K562 (cell line): ENCODE measurements at regions not wholly inside any gene's neighbourhood (a gene's known extent, or its start where the extent isn't known, plus 50 kb on each side); places are given as distances from the start of the nearest gene placed in this dataset.

Source experiments
- ATAC-seq: fragments of 200-7000 bp; cut with Tn5 transposase; 3 replicates; pipeline ENCODE4 v1.9.1; 2020; ENCODE audit warnings: moderate library complexity
- BruUV-seq: library from RNA; stranded (reverse); fragments of 400-500 nt; replicated peaks from 2 replicates; lab custom pipeline; 2021; lab: Mats Ljungman, UMichigan
- CTCF ChIA-PET: fragments of 300-600 bp; formaldehyde crosslinking; extraction: SDS; loops from one replicate; lab custom pipeline; 2021; ENCODE audit warnings: low intra/inter-chr PET ratio; lab: Yijun Ruan, JAX
- POLR2A ChIA-PET: fragments of 300-600, 350-650 bp; sonication (Branson Sonifier 250); formaldehyde crosslinking; extraction: SDS; loops from one replicate; lab custom pipeline; 2021; ENCODE audit warnings: antibody characterized with exemption, inconsistent platforms; lab: Yijun Ruan, JAX
- DNase-seq, 4 experiments: peaks; one replicate each; pipeline versions ENCODE4 v3.0.0 to v3.0.0-alpha.2; 2011 to 2018; ENCODE audit warnings: low spot score in 3 of 4, mixed read lengths in 3 of 4; ENCODE audit errors: extremely low read depth in 1 of 4
- FAIRE-seq: peaks from 2 replicates; lab custom pipeline; 2011; peaks lifted over from hg19 to GRCh38; lab: Jason Lieb, UNC
- H2AFZ ChIP-seq: 2 replicates; pipeline ENCODE4 v1.6.0; 2011; ENCODE audit warnings: low read depth, low read length, control low read depth, inconsistent platforms
- H3K27ac ChIP-seq: fragments of 200-600 bp; 3 replicates; pipeline ENCODE4 v1.8.0; 2011; ENCODE audit warnings: low read depth, mild to moderate bottlenecking, control low read depth, inconsistent platforms, low read length, moderate library complexity, mixed read lengths; ENCODE audit errors: extremely low read depth
- H3K27me3 ChIP-seq, 2 experiments: fragments of 300-600 bp in 1 of 2; 2 replicates in 1 of 2; 3 replicates in 1 of 2; pipeline versions ENCODE4 v1.6.0 to v1.8.0; 2011; ENCODE audit warnings: inconsistent platforms in 2 of 2, low read length in 2 of 2, mild to moderate bottlenecking in 1 of 2, mixed read lengths in 1 of 2, moderate library complexity in 1 of 2; ENCODE audit not compliant: control insufficient read depth in 2 of 2, insufficient read depth in 2 of 2
- H3K36me3 ChIP-seq: fragments of 300-600 bp; 3 replicates; pipeline ENCODE4 v1.8.0; 2011; ENCODE audit warnings: mild to moderate bottlenecking, low read length, inconsistent platforms; ENCODE audit not compliant: control insufficient read depth, insufficient read depth
- H3K4me1 ChIP-seq, 2 experiments: fragments of 200-600 bp in 1 of 2; replicated peaks in 1 of 2; 2 replicates in 1 of 2; 3 replicates in 1 of 2; pipeline versions ENCODE4 v1.5.1 to v1.8.0; 2011; ENCODE audit warnings: inconsistent platforms in 2 of 2, low read length in 2 of 2, mild to moderate bottlenecking in 1 of 2, mixed read lengths in 1 of 2, moderate library complexity in 1 of 2; ENCODE audit not compliant: control insufficient read depth in 2 of 2, insufficient read depth in 2 of 2
- H3K4me2 ChIP-seq: 2 replicates; pipeline ENCODE4 v1.6.1; 2011; ENCODE audit warnings: low read length, control low read depth, inconsistent platforms, mixed read lengths; ENCODE audit not compliant: insufficient read depth
- H3K4me3 ChIP-seq: fragments of 200-600 bp; sonication (generic), shearing (Covaris generic); 2 replicates; pipeline ENCODE4 v1.5.1; 2016; ENCODE audit warnings: control low read depth, inconsistent platforms
- H3K79me2 ChIP-seq: fragments of 200-600 bp; 3 replicates; pipeline ENCODE4 v1.8.0; 2011; ENCODE audit warnings: low read length, inconsistent platforms; ENCODE audit not compliant: control insufficient read depth, insufficient read depth
- H3K9ac ChIP-seq, 2 experiments: 2 replicates each; pipeline versions ENCODE4 v1.6.0 to v1.6.1; 2011; ENCODE audit warnings: low read depth in 2 of 2, low read length in 2 of 2, control low read depth in 1 of 2, inconsistent platforms in 1 of 2, mild to moderate bottlenecking in 1 of 2, mixed read lengths in 1 of 2; ENCODE audit not compliant: insufficient read depth in 1 of 2
- H3K9me1 ChIP-seq: one replicate; pipeline ENCODE4 v1.6.0; 2011; ENCODE audit warnings: inconsistent platforms, mild to moderate bottlenecking, low read length, moderate library complexity; ENCODE audit not compliant: control insufficient read depth, insufficient read depth
- H3K9me3 ChIP-seq: replicated peaks from 2 replicates; pipeline ENCODE4 v1.5.1; 2011; ENCODE audit warnings: low read depth, low read length, inconsistent platforms; ENCODE audit not compliant: control insufficient read depth, insufficient read depth
- H4K20me1 ChIP-seq: replicated peaks from 2 replicates; pipeline ENCODE4 v1.6.1; 2011; ENCODE audit warnings: low read length, inconsistent platforms, mixed read lengths; ENCODE audit not compliant: control insufficient read depth, insufficient read depth
- ARHGAP35 ChIP-seq: fragments of 450-650 bp; IDR thresholded peaks from 2 replicates; pipeline ENCODE4 v1.6.1; 2018; ENCODE audit not compliant: partially characterized antibody
- BCOR ChIP-seq: fragments of 450-650 bp; IDR thresholded peaks from 2 replicates; pipeline ENCODE4 v1.6.1; 2016
- CTBP1 ChIP-seq: fragments of 450-650 bp; IDR thresholded peaks from 2 replicates; pipeline ENCODE4 v1.6.1; 2016; ENCODE audit warnings: borderline replicate concordance
- GATAD2A ChIP-seq: fragments of 450-650 bp; IDR thresholded peaks from 2 replicates; pipeline ENCODE4 v1.6.1; 2017
- MAFF ChIP-seq: IDR thresholded peaks from 2 replicates; pipeline ENCODE4 v1.6.1; 2012; ENCODE audit warnings: low read length, improper control_type of control experiment
- RAD21 ChIP-seq, 2 experiments: fragments of 250-450 bp in 1 of 2; fragments of 450-650 bp in 1 of 2; sonication (Bioruptor Pico) in 1 of 2; formaldehyde crosslinking in 1 of 2; IDR thresholded peaks in 1 of 2; conservative IDR thresholded peaks in 1 of 2; 2 replicates each; pipeline versions ENCODE4 v1.4.0 to v1.8.0; 2020 to 2022; ENCODE audit warnings: mild to moderate bottlenecking in 2 of 2, moderate library complexity in 1 of 2
- SP2 ChIP-seq: IDR thresholded peaks from 2 replicates; pipeline ENCODE4 v1.6.1; 2011; ENCODE audit warnings: mild to moderate bottlenecking, low read depth, low read length, moderate library complexity; ENCODE audit not compliant: poor library complexity, severe bottlenecking; ENCODE audit errors: extremely low read depth
- ZEB2 ChIP-seq: fragments of 450-650 bp; IDR thresholded peaks from 2 replicates; pipeline ENCODE4 v1.6.1; 2016
- WGBS: fragments of 100-300 bp; shearing (Covaris generic); methylation state at CpG from one replicate; pipeline ENCODE4 v1.1.6; 2016; ENCODE audit warnings: low coverage, mixed read lengths; ENCODE audit not compliant: insufficient coverage; ENCODE audit errors: missing lambda C conversion rate; 5-methylcytosine and 5-hydroxymethylcytosine counted together
- in situ Hi-C: fragments of 300-500 bp; cut with MboI; formaldehyde crosslinking; loops from 4 replicates; pipeline ENCODE4 v1.15.0; 2018; ENCODE audit warnings: inconsistent platforms, mixed read lengths
- intact Hi-C: fragments of 100-400 bp; cut with micrococcal nuclease; formaldehyde crosslinking; loops from 2 replicates; pipeline ENCODE4 v1.14.2; 2022
- TF ChIP-seq, protein P1 (sequence below): fragments of 250-450 bp; sonication (Bioruptor Pico); IDR thresholded peaks from 2 replicates; pipeline ENCODE4 v1.8.0; 2021; ENCODE audit warnings: mild to moderate bottlenecking, moderate library complexity
- TF ChIP-seq, protein P2 (sequence below): fragments of 450-650 bp; formaldehyde crosslinking; IDR thresholded peaks from 2 replicates; pipeline ENCODE4 v1.4.0; 2022; ENCODE audit warnings: missing genetic modification characterization
- TF ChIP-seq, protein P3 (sequence below), 2 experiments: fragments of 200-800 bp in 1 of 2; sonication (Bioruptor generic) in 1 of 2; sonication (generic) in 1 of 2; formaldehyde crosslinking in 1 of 2; IDR thresholded peaks in 1 of 2; conservative IDR thresholded peaks in 1 of 2; 2 replicates each; pipeline versions ENCODE4 v1.5.0 to v1.6.1; 2016 to 2020; ENCODE audit warnings: missing compliant biosample characterization in 1 of 2, missing genetic modification characterization in 1 of 2, missing genetic modification reagents in 1 of 2
- TF ChIP-seq, protein P4 (sequence below): fragments of 450-650 bp; IDR thresholded peaks from 2 replicates; pipeline ENCODE4 v1.6.1; 2017; ENCODE audit warnings: antibody characterized with exemption
- TF ChIP-seq, protein P5 (sequence below): fragments of 200-800 bp; sonication (Bioruptor generic); IDR thresholded peaks from 2 replicates; pipeline ENCODE4 v1.6.1; 2017; ENCODE audit warnings: missing genetic modification characterization, missing compliant biosample characterization

DNA sequence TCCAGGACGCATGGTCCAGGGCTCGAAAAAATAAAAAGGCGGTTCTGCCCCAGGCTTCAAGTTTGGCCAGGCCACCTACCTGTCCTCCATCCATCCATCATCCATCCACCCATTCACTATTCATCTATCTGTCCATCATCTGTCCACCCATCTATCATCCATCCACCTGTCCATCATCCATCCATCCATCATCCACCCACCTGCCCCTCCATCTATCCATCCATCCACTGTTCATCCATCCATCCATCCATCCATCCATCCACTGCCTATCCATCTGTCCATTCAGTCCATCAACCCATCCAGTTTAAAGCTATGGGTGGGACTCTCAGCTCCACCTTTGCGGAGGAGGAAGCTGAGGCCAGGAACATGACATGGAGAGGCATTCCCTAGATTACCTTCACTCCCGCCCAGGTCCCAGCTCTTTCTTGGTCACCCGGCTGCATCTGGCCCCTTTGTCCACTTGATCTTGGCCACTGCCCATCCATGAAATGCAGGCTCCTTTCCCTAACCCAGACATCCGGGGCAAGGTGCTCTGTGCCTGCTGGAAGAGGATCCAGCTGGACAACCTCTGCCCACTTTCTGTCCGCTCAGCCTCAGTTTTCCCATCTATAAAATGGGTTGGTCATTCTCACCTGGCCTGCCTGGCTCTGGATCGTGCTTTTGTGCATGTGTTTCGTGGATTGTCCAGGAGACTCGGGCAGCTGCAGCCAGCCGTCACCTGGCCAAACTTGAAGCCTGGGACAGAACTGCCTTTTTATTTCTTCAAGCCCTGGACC lies 236.0 kb upstream of the CIBAR2 start:
- H3K9me3 ChIP-seq, result no peaks in the 10 kb centered on the region; the same call in 1 of the 2 replicates
- intact Hi-C loops, result loop anchor here (5.0 kb wide), 1 partner anchor 46 kb away; no protein-coding TSS in a partner anchor
- no peaks in the 10 kb centered on the region for H3K79me2 ChIP-seq
- H3K9me1 ChIP-seq, result no peaks in the 10 kb centered on the region
- no peak overlapping the region for H2AFZ ChIP-seq
- no peak overlapping the region for H3K9ac ChIP-seq
- peaks cover 9% of the 10 kb centered on the region; the same call in 1 of the 2 replicates for H4K20me1 ChIP-seq
- BruUV-seq, result no TSS peak
- no peak overlapping the region for H3K27ac ChIP-seq
- H3K36me3 ChIP-seq, result no peaks in the 10 kb centered on the region
- H3K4me3 ChIP-seq, result no peak overlapping the region
- POLR2A ChIA-PET, result interaction anchor here (0.5 to 1.9 kb wide), 11 partner anchors 9 to 1373 kb away, joined by 3 to 8 read pairs (median 3); no protein-coding TSS in a partner anchor
- H3K27me3 ChIP-seq, result no peaks in the 10 kb centered on the region; a peak in 1 of 5 replicates
- no peak overlapping the region for H3K4me2 ChIP-seq
- in situ Hi-C loops, result no loop called here
- CTCF ChIA-PET, result interaction anchor here (0.5 to 2.2 kb wide), 9 partner anchors 33 to 370 kb away, joined by 3 to 16 read pairs (median 3); no protein-coding TSS in a partner anchor
- 82% methylated on average over 12 of the region's 12 CpGs for WGBS
- FAIRE-seq (no peak), DNase-seq (no peak), ATAC-seq (no peak)
- peaks cover 8 to 38% of the 10 kb centered on the region in 2 experiments for H3K4me1 ChIP-seq
- TF ChIP-seq GATAD2A (no peak), CTBP1 (peak; percentile 79), RAD21 (CRISPR knock-in tag; conservative IDR thresholded peaks at IDR 0.05 in 1 of 2, IDR thresholded peaks at IDR 0.05 in 1 of 2) (no peak), ZEB2 (peak; percentile 81), BCOR (peak; percentile 98), ARHGAP35 (peak; percentile 93), SP2 (no peak), MAFF (no peak)
- TF ChIP-seq, protein P1, sequence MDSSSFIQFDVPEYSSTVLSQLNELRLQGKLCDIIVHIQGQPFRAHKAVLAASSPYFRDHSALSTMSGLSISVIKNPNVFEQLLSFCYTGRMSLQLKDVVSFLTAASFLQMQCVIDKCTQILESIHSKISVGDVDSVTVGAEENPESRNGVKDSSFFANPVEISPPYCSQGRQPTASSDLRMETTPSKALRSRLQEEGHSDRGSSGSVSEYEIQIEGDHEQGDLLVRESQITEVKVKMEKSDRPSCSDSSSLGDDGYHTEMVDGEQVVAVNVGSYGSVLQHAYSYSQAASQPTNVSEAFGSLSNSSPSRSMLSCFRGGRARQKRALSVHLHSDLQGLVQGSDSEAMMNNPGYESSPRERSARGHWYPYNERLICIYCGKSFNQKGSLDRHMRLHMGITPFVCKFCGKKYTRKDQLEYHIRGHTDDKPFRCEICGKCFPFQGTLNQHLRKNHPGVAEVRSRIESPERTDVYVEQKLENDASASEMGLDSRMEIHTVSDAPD (CRISPR knock-in tag), result no peak
- TF ChIP-seq, protein P2, sequence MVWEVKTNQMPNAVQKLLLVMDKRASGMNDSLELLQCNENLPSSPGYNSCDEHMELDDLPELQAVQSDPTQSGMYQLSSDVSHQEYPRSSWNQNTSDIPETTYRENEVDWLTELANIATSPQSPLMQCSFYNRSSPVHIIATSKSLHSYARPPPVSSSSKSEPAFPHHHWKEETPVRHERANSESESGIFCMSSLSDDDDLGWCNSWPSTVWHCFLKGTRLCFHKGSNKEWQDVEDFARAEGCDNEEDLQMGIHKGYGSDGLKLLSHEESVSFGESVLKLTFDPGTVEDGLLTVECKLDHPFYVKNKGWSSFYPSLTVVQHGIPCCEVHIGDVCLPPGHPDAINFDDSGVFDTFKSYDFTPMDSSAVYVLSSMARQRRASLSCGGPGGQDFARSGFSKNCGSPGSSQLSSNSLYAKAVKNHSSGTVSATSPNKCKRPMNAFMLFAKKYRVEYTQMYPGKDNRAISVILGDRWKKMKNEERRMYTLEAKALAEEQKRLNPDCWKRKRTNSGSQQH, result peak; percentile 75; the same call in 1 of the 2 replicates
- TF ChIP-seq, protein P3, sequence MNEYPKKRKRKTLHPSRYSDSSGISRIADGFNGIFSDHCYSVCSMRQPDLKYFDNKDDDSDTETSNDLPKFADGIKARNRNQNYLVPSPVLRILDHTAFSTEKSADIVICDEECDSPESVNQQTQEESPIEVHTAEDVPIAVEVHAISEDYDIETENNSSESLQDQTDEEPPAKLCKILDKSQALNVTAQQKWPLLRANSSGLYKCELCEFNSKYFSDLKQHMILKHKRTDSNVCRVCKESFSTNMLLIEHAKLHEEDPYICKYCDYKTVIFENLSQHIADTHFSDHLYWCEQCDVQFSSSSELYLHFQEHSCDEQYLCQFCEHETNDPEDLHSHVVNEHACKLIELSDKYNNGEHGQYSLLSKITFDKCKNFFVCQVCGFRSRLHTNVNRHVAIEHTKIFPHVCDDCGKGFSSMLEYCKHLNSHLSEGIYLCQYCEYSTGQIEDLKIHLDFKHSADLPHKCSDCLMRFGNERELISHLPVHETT (CRISPR knock-in tag; conservative IDR thresholded peaks at IDR 0.05 in 1 of 2, IDR thresholded peaks at IDR 0.05 in 1 of 2), result no peak
- TF ChIP-seq, protein P4, sequence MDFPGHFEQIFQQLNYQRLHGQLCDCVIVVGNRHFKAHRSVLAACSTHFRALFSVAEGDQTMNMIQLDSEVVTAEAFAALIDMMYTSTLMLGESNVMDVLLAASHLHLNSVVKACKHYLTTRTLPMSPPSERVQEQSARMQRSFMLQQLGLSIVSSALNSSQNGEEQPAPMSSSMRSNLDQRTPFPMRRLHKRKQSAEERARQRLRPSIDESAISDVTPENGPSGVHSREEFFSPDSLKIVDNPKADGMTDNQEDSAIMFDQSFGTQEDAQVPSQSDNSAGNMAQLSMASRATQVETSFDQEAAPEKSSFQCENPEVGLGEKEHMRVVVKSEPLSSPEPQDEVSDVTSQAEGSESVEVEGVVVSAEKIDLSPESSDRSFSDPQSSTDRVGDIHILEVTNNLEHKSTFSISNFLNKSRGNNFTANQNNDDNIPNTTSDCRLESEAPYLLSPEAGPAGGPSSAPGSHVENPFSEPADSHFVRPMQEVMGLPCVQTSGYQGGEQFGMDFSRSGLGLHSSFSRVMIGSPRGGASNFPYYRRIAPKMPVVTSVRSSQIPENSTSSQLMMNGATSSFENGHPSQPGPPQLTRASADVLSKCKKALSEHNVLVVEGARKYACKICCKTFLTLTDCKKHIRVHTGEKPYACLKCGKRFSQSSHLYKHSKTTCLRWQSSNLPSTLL, result no peak
- TF ChIP-seq, protein P5, sequence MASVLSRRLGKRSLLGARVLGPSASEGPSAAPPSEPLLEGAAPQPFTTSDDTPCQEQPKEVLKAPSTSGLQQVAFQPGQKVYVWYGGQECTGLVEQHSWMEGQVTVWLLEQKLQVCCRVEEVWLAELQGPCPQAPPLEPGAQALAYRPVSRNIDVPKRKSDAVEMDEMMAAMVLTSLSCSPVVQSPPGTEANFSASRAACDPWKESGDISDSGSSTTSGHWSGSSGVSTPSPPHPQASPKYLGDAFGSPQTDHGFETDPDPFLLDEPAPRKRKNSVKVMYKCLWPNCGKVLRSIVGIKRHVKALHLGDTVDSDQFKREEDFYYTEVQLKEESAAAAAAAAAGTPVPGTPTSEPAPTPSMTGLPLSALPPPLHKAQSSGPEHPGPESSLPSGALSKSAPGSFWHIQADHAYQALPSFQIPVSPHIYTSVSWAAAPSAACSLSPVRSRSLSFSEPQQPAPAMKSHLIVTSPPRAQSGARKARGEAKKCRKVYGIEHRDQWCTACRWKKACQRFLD (CRISPR knock-in tag), result no peak
